ENCODE measurements at regions not wholly inside any gene's neighbourhood (a gene's known extent, or its start where the extent isn't known, plus 50 kb on each side); places are given as distances from the start of the nearest gene placed in this dataset.
"Not testable (repeated sequence)": the region's sequence is repeated elsewhere in the genome, so short reads cannot be mapped to it uniquely, and the experiment has no call there.

DNA sequence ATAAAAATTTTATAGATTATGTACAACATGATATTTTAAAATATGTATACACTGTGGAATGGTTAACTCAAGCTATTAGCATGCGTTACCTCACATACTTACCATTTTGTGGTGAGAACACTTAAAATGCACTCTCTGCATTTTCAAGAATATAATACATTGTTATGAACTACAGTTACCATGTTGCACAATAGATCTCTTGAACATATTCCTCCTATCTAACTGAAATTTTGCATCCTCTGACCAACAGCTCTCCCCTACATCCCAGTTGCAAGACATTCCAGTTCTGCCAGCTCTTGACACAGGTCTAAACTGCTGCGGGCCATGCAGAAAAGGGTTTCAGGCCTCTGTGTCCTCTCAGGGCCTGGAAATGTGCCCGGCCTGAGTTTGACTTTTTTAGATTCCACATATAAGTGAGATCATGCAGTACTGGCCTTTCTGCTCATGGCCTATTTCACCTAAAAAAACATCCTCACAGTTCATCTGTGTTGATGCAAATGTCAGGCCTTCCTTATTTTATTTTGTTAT lies 113.7 kb downstream of the CDCA7 start:
- DNase-seq = no peak

DNA sequence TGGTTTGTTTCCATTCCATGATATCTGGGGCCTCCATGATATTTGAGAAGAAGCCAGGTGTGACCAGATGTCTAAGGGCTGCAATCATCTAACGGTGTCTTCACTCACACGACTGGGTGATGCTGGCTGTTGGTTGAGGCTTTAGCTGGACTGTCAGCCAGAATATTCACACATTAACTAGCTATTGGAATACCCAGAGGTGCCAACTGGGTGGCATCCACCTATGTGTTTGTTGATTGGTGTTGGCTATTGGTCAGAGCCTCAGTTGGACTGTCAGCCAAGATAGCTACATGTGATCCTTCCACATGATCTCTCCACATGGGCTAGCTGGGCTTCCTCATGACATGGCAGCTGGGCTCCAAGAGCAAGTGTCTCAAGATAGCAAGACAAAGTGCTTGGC lies 117.4 kb downstream of the CDCA7 start:
- DNase-seq = no peak

DNA sequence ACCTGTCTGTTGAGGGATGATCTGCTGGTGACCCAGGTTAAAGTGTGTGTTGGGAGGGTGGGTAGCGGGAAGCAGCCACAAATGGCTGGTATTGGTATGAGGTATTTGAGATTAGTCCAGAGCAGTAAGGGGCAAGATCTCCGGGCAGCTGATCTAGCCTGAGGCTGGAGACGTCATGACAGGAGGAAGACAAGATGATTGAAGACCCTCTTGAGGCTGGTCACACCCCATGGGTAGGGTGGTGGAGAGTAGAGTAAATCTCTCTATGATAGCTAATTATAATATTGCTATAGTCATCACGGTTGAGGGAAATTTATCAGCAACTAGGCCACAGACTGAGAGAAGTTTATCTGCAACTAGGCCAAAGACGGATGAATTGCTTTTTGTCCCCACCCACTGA lies 128.5 kb downstream of the CDCA7 start:
- DNase-seq = no peak

DNA sequence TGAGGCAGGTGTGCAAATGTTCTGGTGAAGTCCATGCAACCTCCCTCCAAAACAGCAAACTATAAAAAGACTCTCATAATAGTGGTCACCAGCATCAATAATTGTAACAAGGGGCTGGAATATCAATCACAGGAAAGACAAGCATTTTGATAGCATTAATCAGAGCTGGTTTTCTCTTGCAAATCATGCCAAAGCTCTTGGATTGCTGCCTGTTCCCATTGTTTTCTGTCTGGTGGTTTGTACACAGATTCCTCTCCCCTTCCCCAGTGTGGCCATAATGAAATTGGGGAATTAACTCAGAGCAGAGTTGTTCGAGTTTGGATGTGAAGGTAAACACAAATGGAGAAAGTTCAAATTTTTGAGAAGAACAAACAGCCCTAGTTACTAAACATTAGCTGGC lies 134.2 kb downstream of the CDCA7 start:
- no peak for DNase-seq

DNA sequence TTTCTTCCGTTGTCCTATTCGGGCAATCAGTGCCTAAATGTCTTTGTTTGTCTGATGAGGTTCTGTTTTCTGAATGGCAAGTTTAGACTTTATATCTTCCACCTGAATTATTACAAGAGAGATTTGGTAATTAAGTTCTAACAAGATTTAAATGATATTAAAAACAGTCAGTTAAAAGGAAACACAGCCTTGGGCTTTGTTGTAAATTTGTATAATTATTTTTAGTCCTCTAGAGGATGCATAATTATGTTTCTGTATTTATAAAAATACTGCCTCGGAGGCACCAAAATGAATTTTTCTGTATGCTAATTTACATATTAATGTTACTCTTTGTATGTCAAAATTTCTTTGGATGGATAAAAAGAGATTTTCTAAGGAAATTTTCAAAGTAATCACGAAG lies 136.7 kb downstream of the CDCA7 start:
- DNase-seq = no peak

DNA sequence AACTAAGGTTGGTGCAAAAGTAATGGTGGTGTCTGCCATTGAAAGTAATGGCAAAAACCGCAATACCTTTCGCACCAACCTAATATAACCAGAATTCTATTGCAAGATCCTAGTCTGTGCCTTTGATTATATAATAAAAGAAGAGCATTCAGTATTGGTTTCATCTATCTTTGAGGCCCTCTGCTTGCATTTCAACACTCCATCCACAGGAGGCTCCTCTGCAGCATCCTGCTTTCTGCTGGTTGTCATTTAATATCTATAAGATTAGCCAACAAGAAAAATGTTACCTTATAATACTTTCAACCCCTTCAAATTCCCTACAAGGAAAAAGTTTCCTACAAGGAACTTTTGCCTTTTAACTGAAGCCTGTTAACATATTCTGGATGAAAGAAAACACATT lies 139.2 kb downstream of the CDCA7 start:
- no peak for DNase-seq

DNA sequence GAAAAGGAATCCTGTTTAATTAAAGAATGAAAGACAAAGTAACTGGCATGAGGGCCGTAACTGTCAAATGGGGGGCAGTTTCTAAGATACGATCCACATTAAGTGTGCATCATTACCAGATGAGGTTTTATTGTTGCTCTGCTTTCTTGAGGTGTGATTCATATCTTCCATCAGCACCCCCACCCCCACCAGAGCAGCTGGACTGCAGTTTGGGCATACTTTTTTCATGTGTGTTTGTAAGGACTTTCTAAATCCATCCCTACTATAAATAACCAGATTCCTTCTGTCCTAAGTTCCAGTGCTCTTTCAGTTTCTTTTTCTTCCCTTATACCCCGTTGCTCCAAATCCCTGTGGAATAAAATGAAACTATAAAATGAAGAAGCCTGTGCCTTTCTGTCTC lies 142.1 kb downstream of the CDCA7 start:
- no peak for DNase-seq

DNA sequence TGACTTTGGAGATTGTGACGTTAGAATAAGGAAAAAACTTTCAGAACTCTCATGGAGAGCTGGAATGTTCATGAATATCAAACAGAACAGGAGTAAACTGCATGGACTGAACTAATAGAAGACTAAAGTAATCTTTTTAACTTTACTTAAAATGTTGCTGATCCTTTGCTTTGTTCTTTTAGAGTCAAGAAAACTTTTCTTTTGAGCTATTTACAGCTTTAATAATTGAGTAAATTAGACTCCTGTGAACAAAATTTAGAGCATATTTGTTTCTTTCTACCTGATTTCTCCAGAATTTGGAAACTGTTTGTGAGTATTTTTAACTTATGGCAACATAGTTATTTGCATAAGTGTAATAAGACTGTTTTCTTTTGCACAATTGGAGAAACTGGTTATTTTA lies 146.3 kb downstream of the CDCA7 start:
- no peak for DNase-seq

DNA sequence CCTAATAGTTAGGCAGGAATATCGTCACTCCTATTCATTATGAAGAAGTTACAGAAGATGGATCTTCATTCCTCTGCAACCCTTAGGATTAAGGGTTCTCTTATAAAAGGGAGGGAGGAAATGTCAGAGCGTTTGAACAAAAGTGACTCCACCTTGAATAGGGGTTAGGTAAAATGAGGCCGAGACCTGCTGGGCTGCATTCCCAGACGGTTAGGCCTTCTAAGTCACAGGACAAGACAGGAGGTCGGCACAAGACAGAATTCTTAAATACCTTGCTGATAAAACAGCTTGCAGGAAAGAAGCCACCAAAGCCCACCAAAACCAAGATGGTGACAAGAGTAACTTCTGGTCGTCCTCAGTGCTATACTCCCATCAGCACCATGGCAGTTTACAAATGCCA lies 147.6 kb downstream of the CDCA7 start:
- DNase-seq = no peak

DNA sequence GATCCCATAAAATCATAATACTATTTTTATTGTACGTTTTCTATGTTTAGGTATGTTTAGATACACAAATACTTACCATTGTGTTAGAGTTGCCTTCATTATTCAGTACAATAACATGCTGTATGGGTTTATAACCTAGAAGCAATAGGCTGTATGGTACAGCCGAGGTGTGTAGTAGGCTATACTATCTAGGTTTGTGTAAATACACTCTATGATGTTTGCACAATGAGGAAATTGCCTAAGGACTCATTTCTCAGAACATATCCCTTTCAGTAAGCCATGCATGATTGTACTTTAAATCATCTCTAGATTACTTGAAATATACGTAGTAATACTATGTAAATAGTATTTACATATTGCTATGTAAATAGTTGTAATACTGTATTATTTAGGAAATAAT lies 156.7 kb downstream of the CDCA7 start:
- DNase-seq = no peak

DNA sequence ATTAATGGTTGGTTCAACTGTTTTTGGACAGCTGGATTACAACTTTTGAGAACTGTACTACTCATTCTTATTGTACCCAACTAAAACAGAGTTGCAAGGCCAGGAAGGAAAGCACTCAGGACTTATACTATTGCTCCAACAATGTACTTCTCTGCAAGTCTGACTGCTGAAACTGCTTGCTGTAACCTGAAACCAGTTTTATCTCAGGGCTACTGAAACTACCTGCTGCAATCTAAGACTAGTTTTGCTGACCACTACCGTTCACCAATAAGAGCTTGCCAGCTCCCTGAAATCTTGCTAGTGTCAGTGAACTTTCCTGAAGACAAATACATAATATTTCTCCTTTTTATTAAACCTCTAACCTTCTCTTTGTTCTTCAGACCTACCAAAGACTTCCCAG lies 157.3 kb downstream of the CDCA7 start:
- DNase-seq = no peak

DNA sequence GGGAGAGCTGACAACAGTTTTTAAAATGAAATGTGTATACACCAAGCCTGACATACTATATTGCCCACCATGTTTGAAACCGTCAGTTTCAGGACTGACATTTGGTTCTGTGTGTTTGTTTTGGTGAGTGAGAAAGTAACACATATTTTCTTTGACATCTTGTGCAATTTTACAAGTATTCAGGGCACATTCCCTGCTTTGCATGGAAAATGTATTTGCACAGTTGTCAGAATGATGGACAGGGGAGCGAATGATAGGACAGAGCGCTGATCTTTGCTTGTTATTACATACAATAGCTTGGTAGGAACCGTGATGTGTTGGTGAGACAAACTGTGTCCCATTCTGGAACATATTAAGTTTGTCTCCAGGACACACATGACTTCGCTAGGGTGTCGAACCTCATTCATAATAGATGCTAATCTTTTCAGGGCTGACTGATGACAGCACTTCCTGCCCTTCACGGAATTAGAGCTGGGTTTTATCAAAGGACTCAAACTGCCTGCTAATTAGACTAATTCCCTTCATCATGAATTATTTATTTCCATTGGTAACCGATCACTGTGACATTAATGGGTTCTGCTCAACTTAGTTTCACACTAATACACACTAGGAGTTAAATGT lies 158.5 kb downstream of the CDCA7 start:
- DNase-seq = no peak

DNA sequence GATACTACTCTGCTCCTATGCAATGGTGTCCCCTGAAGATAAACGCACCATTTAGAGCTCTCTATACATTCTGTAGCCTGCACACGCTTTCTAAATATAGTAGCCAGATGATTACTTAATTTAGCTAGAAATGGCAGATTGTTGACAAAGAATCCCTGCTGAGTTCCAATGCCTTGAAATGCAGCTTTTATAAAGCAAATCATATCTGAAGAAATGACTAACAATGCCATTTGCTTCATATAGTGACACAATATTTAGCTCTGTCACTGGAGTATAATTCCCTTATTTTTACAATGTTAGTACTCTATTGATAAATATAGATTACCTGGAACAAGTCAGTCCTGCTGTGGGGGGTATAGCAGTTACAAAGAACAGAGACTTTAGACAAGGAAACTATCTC lies 166.2 kb downstream of the CDCA7 start:
- no peak for DNase-seq

DNA sequence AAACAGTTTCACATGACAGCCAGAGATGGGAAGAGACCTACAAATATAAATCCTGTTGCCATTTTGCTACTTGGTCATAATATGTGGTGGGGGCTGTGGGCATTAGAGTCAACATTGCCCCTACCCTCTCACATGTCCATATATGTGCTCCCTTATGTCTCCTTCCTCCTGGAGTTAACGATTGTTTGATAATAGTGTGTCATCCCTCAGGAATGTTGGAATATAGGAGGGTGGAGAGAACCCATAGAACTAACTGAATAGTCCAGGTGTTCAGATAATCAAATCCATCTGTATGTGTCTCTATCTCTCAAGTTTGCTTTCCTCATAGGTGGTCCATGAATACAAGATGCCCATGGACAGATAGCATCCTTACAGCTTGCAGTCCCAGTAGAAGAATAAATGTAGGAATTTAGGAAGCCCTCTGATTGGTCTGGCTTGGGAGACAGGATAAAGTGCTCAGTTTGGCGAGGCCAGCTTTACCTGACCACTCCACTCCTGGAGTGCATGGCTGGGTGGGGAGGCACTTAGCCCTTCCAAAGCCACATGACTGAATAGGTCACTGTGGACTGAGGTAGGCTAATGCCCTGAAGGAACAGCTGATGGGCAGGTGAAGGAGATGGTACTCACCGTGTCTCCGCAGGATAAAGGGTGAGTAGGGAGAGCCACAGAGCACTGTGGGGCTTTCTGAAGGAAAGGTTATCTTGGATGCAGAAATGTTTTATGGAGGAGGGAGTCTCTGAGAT lies 166.9 kb downstream of the CDCA7 start:
- DNase-seq = no peak

DNA sequence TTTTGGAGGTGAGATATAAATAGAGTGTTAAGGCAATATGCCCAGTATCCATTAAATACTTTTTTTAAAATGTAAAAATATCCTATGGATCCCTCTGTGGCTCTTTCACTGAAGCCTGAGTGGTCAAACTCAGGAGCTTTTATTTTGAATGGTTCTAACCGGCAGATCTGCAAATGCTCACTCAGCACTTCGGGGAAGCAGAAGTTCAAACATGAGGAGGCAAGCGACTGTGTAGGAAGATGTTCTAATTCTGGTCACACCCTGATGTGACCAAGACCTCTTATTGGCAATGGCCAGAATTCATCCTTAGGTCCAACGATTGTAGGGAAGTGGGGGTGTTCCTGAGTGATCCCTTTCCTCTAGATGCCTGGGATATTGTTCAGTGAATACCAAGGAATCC lies 168.8 kb downstream of the CDCA7 start:
- no peak for DNase-seq

DNA sequence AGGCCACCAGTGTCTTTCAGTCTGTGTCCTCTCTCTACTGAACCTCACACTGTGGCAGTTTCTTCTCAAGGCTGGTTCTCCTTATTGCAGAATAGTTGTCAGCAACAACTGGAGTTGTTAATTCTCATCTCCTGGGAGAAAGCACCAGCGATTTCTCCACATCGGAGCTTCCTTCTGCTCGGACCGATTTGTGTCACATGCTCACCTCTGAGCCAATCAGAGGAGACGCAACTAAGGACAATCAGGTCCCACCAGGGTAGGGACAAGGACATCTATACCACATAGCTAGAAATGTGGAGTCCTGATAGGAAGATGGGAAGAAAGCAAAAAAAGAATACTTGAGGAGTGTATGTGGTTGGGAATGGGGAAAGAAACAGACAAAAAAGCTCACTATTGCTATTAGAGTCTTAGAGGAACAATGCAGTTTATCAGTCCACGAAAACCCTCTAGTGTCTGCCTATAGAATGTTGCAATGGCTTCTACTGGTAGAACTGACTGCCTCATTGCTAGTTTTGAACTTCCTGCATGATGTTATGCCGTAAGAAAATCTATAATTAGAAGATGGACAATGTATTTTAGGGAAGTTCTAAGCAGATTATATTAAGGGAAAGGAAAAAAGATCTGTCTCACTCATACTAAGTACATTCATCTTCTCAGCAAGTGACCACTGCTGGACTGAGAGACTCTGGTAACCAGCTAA lies 169.7 kb downstream of the CDCA7 start:
- no peak for DNase-seq

DNA sequence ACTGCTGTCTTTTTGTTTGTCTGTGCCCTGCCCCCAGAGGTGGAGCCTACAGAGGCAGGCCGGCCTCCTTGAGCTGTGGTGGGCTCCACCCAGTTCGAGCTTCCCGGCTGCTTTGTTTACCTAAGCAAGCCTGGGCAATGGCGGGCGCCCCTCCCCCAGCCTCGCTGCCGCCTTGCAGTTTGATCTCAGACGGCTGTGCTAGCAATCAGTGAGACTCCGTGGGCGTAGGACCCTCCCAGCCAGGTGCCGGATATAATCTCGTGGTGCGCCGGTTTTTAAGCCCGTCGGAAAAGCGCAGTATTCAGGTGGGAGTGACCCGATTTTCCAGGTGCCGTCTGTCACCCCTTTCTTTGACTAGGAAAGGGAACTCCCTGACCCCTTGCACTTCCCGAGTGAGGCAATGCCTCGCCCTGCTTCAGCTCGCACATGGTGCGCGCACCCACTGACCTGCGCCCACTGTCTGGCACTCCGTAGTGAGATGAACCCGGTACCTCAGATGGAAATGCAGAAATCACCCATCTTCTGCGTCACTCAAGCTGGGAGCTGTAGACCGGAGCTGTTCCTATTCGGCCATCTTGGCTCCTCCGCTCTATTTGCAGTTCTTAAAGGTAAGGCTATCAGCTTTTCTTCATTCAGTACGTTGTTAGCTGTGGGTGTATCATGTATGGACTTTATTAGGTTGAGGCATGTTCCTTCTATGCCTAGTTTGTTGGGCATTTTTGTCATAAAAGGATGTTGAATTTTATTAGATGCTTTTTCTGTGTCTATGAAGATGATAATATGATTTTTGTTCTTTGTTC lies 178.3 kb downstream of the CDCA7 start:
- DNase-seq = not testable (repeated sequence)

DNA sequence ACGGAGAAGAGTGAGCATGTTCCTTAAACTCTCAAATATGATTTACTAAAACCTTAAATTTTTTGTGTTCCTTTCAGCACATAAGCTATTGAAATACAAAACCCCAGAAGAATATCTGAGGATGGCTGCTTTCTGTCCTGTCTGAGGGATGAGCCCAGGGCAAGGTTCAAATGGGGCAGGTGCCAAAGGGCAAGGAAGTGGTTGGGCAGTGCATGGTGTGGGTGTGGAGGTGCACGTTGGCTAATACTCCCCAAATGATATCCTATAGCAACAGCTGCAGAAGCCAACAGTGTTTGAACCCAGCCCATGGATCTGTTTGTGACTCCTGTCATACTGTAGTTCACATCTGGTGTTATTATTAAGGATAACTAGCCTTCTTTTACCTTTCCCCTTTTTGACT lies 183.0 kb downstream of the CDCA7 start:
- DNase-seq = no peak

DNA sequence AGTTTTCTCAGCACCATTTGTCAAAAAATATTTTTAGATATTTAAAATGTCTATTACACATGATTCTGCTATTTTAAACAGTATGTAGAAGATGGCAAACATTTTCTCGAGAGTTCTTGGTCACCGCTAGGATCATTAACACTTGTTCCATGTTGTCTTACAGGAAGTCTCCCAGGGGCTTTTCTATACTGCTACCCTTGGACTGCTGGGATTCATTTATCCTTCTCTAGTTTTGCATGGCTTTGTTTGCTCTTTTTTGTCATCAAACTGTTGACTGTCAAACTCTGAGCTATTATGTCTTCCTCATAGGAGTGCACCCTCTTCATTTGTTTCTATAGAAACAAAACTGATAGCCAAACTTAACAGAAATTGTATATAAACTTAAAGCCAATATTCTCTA lies 184.9 kb downstream of the CDCA7 start:
- DNase-seq = no peak

DNA sequence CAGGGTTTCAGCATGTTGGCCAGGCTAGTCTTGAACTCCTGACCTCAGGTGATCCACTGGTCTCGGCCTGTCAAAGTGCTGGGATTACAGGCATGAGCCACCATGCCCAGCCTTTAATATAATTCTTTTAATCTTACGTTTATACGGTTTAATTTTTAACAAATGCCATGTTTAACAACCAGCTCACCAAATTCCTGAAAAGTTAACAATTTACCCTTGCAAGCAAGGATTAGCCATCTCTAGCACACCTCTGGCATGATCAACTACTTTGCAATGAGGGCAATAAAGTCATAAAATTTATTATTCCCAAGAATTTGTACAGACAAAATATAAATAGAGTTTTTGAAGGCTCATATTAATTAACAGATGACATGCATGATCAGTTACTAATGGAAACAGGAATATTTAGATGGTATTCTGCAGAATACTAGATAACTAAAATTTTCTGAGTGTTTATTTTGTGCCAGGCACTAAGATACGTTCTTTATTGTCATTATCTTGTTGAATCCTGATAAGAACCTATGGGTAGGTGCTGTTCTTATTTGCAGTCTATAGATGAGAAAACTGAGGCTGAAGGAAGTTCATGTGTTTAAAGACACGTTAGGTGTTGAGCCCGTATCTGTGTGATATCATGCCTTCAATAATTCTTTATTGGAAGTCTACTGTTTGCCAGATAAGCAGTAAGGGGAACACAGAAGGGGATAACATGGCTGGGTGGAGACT lies 190.1 kb downstream of the CDCA7 start:
- DNase-seq = no peak

DNA sequence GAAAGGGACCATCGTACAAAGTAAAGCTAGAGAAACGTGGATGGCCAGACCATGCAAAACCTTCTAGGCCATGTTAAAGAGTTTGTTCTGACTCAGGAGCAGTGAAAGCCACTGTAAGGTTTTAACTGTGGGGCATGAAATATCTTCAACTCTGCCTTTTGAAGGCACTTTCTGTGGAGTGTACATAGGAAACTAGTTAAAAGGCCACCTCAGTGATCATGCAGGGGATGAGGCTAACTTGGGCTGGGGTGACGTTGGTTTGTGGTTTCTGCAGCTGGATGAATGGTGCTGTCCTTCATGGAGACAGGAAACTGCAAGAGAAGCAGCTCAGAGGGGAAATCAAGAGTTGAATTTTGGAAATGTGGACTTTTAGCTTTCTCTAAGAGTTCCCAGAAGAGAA lies 190.7 kb downstream of the CDCA7 start:
- no peak for DNase-seq

DNA sequence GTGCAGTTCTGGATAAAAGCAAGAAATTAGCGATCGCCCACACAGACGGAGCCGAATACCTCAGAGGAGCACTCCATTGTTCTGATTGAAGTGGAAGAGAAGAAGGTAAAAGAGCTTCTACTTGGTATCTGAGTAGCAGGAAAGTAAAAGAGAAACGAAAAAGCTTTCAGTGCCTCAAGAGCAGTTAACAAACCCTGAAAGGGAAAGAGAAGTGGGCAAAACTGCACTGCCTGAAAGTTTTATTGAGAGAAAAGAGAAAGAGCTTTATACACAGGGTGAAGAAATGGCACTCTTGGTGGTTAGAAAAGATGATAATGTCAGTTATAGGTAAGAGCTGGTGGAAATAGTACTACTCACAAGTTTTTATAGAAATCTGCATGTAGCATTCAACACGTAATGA lies 192.8 kb downstream of the CDCA7 start:
- no peak for DNase-seq

DNA sequence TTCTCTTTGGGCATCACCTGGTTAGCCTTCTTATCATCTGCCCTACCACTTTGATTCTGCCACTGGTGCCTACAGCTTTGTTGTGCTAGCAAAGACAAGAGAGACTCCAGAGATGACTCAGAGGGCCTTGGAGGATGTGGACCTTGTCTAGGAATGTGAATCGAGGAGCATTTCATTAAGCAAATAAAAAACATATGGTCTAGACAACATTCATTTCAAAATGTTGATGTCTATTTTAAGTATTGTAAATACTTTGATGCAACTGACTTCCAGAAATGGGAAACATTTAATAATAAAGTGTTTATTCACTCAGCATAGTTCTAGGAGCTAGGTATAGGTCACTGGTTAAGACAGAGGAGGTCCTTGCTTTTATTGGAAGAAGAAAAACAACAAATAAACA lies 195.5 kb downstream of the CDCA7 start:
- no peak for DNase-seq

All from DMS 273 treated with DMSO at 0.1 percent for 48 hours (cell line).